ENCODE measurements at regions not wholly inside any gene's neighbourhood (a gene's known extent, or its start where the extent isn't known, plus 50 kb on each side); places are given as distances from the start of the nearest gene placed in this dataset.

DNA sequence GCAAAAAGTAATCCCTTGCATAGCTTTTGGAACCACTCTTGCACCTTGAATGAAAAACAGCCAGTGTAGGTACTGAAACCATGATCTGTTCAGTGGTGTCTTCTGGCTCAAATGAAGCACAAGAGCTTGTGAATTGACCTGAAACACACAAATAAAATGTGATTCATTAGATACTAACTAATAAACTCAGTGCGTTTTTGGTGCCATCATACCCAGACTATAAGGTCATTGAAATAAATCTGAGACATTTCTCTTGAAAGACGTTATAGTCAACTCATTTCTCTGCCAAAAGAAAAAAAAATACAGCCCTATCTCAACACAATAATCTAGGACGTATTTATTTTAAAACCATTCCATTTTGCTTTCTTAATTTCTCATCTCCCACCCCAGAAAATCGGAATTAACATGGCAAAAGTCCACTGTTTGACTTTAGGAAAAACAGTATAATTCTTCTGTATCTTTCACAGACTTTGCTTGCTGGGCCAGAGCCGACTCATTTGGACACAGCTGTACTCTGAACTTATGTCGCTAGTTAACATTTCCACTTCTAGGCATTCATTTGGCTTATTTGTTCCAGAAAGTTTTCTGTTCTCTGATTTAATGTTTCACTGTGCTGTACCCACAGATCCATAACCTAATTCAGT, 284.9 kb upstream of the TBL1XR1 start:
- TF ChIP-seq POLR2AphosphoS5 (IDR thresholded peaks at IDR 0.05) = no peak
- no peak for TF ChIP-seq POLR2A (IDR thresholded peaks at IDR 0.05)
- TF ChIP-seq, protein P1, sequence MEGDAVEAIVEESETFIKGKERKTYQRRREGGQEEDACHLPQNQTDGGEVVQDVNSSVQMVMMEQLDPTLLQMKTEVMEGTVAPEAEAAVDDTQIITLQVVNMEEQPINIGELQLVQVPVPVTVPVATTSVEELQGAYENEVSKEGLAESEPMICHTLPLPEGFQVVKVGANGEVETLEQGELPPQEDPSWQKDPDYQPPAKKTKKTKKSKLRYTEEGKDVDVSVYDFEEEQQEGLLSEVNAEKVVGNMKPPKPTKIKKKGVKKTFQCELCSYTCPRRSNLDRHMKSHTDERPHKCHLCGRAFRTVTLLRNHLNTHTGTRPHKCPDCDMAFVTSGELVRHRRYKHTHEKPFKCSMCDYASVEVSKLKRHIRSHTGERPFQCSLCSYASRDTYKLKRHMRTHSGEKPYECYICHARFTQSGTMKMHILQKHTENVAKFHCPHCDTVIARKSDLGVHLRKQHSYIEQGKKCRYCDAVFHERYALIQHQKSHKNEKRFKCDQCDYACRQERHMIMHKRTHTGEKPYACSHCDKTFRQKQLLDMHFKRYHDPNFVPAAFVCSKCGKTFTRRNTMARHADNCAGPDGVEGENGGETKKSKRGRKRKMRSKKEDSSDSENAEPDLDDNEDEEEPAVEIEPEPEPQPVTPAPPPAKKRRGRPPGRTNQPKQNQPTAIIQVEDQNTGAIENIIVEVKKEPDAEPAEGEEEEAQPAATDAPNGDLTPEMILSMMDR (IDR thresholded peaks at IDR 0.05) = no peak

All from breast epithelium (tissue), 3 donors.